H1 (cell line): ENCODE measurements at regions not wholly inside any gene's neighbourhood (a gene's known extent, or its start where the extent isn't known, plus 50 kb on each side); places are given as distances from the start of the nearest gene placed in this dataset.

Experiments used
- SP1 ChIP-seq: IDR thresholded peaks from 2 replicates; pipeline ENCODE4 v1.6.1; 2011; ENCODE audit warnings: low read depth, low read length

DNA sequence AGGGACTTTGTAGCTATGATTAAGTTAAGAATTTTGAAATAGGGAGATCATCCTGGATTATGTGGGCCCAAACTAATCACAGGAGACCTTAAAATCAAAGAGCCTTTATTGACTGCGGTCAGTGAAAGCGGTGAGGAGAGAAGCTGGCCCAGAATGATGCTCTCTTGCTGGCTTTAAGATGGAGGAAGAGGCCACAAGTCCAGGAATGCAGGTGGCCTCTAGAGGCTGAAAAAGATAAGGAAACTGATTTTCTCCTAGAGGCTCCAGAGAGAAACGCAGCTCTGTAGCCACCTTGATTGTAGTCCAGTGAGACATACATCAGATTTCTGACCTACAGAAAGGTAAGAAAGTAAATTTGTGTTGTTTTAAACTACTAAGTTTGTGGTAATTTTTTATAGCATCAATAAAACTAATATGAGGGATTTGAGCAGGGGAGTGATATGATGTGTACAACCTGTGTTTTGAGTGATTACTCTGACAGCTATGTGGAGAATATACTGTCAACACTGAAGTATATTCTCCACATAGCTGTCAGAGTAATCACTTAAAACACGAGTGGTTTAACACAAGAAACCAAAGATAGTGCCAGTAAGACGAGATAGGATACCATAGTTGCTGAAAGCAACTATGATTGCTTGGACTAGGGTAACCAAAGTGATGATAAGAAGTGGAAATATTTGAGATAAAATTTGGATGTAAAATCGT, 364.4 kb upstream of the CHST9 start (continued):
- TF ChIP-seq SP1: no peak
- TF ChIP-seq, all 59 proteins: peak for 3
